Left ventricle myocardium inferior (tissue), 1 donor: ENCODE measurements at regions not wholly inside any gene's neighbourhood (a gene's known extent, or its start where the extent isn't known, plus 50 kb on each side); places are given as distances from the start of the nearest gene placed in this dataset.
"Not testable (repeated sequence)": the region's sequence is repeated elsewhere in the genome, so short reads cannot be mapped to it uniquely, and the experiment has no call there.

Experiments used
- DNase-seq: peaks from one replicate; pipeline ENCODE4 v3.0.0-alpha.2; 2020
- H3K27ac ChIP-seq: fragments of 200-600 bp; replicated peaks from 2 replicates; pipeline ENCODE4 v1.8.0; 2021
- H3K27me3 ChIP-seq: fragments of 200-600 bp; 2 replicates; pipeline ENCODE4 v1.8.0; 2021; ENCODE audit warnings: low read depth
- H3K36me3 ChIP-seq: fragments of 200-600 bp; 2 replicates; pipeline ENCODE4 v1.8.0; 2021
- H3K4me1 ChIP-seq: fragments of 200-600 bp; 2 replicates; pipeline ENCODE4 v1.8.0; 2021
- H3K4me3 ChIP-seq: fragments of 200-600 bp; 2 replicates; pipeline ENCODE4 v1.8.0; 2021; ENCODE audit warnings: mild to moderate bottlenecking, moderate library complexity
- H3K9me3 ChIP-seq: fragments of 200-600 bp; replicated peaks from 2 replicates; pipeline ENCODE4 v1.8.0; 2021
- CTCF ChIP-seq: fragments of 200-600 bp; IDR thresholded peaks from 2 replicates; pipeline ENCODE4 v1.8.0; 2021; ENCODE audit warnings: antibody characterized with exemption, mild to moderate bottlenecking, borderline replicate concordance
- intact Hi-C: fragments of 100-400 bp; cut with micrococcal nuclease; formaldehyde crosslinking; loops from one replicate; pipeline ENCODE4 v1.11.0; 2022
- donor health status: DM: no; HTN: yes; CAD: no; lungs with severe emphysema.

GRCh38 chr21:14675774-14676530 is 129.8 kb upstream of the SAMSN1 start:
- no peak for TF ChIP-seq CTCF
- H3K27ac ChIP-seq: no peak overlapping the region
- H3K4me3 ChIP-seq: no peak overlapping the region
- H3K4me1 ChIP-seq: no peaks in the 10 kb centered on the region
- H3K9me3 ChIP-seq: no peaks in the 10 kb centered on the region
- intact Hi-C loops: no loop called here
- no peaks in the 10 kb centered on the region for H3K36me3 ChIP-seq
- H3K27me3 ChIP-seq: no peaks in the 10 kb centered on the region
- no peak for DNase-seq

- no peak overlapping the region for H3K4me3 ChIP-seq
- H3K27ac ChIP-seq: no peak overlapping the region
- no peaks in the 10 kb centered on the region for H3K36me3 ChIP-seq
- peaks cover 3% of the 10 kb centered on the region for H3K9me3 ChIP-seq
- no peaks in the 10 kb centered on the region for H3K27me3 ChIP-seq
- no peak for DNase-seq
- no peak for TF ChIP-seq CTCF
- intact Hi-C loops: no loop called here
- no peaks in the 10 kb centered on the region for H3K4me1 ChIP-seq
These were observed 127.5 kb upstream of the SAMSN1 start for GRCh38 chr21:14673649-14674048.

- Histone ChIP-seq H3K27ac (no peak overlapping the region), H3K9me3 (peaks cover 12% of the 10 kb centered on the region), H3K4me1 (no peaks in the 10 kb centered on the region), H3K4me3 (no peak overlapping the region), H3K27me3 (no peaks in the 10 kb centered on the region), H3K36me3 (no peaks in the 10 kb centered on the region)
- DNase-seq: no peak
- intact Hi-C loops: no loop called here
- no peak for TF ChIP-seq CTCF
These were observed 126.4 kb upstream of the SAMSN1 start for GRCh38 chr21:14672466-14672865.

GRCh38 chr21:14670409-14670808 is 124.3 kb upstream of the SAMSN1 start:
- intact Hi-C loops: no loop called here
- no peak for TF ChIP-seq CTCF
- DNase-seq: no peak

GRCh38 chr21:14669092-14669491 is 123.0 kb upstream of the SAMSN1 start:
- intact Hi-C loops, H3K27ac ChIP-seq, H3K4me1 ChIP-seq, DNase-seq, H3K4me3 ChIP-seq, H3K36me3 ChIP-seq, H3K27me3 ChIP-seq: not testable (repeated sequence)
- peaks cover 12% of the 10 kb centered on the region for H3K9me3 ChIP-seq

More at GRCh38 chr21:14670409-14670808, 124.3 kb upstream of the SAMSN1 start:
- Histone ChIP-seq H3K36me3 (no peaks in the 10 kb centered on the region), H3K4me3 (no peak overlapping the region), H3K4me1 (no peaks in the 10 kb centered on the region), H3K9me3 (peaks cover 12% of the 10 kb centered on the region), H3K27me3 (no peaks in the 10 kb centered on the region), H3K27ac (no peak overlapping the region)

- Histone ChIP-seq H3K4me3 (no peak overlapping the region), H3K36me3 (no peaks in the 10 kb centered on the region), H3K27ac (no peak overlapping the region), H3K4me1 (no peaks in the 10 kb centered on the region), H3K9me3 (no peaks in the 10 kb centered on the region), H3K27me3 (no peaks in the 10 kb centered on the region)
- no peak for DNase-seq
- intact Hi-C loops: no loop called here
- TF ChIP-seq CTCF: no peak
These were observed 111.3 kb upstream of the SAMSN1 start for GRCh38 chr21:14657241-14658008.
